NCI-H2196 treated with DMSO at 0.1 percent for 48 hours (cell line): ENCODE measurements at regions not wholly inside any gene's neighbourhood (a gene's known extent, or its start where the extent isn't known, plus 50 kb on each side); places are given as distances from the start of the nearest gene placed in this dataset.
A peak's percentile ranks its signal among the peaks of the same experiment; 100 is the strongest.

Source experiments
- DNase-seq: peaks from one replicate; lab custom pipeline; 2025; ENCODE audit not compliant: unreplicated experiment; lab: John Stamatoyannopoulos, UW

- DNase-seq = no peak
Observed at GRCh38 chr2:61722800-61723199, 131.1 kb downstream of the FAM161A start.

- DNase-seq = no peak
Observed at GRCh38 chr2:61722318-61722717, 131.5 kb downstream of the FAM161A start.

GRCh38 chr2:61721382-61721781, 132.5 kb downstream of the FAM161A start:
- DNase-seq = no peak

GRCh38 chr2:61720911-61721310, 132.9 kb downstream of the FAM161A start:
- DNase-seq = no peak

GRCh38 chr2:61718965-61719364, 134.9 kb downstream of the FAM161A start:
- no peak for DNase-seq

GRCh38 chr2:61715506-61715905, 138.4 kb downstream of the FAM161A start:
- no peak for DNase-seq

GRCh38 chr2:61714210-61714609, 139.7 kb downstream of the FAM161A start:
- DNase-seq = no peak

GRCh38 chr2:61713457-61713856, 140.4 kb downstream of the FAM161A start:
- DNase-seq = no peak

GRCh38 chr2:61712060-61712459, 141.8 kb downstream of the FAM161A start:
- DNase-seq = no peak

- DNase-seq = no peak
Observed at GRCh38 chr2:61710711-61711110, 143.1 kb downstream of the FAM161A start.

- DNase-seq = peak; percentile 61
Observed at GRCh38 chr2:61707984-61708852, 145.6 kb downstream of the FAM161A start.

GRCh38 chr2:61705625-61706024, 148.2 kb downstream of the FAM161A start:
- no peak for DNase-seq

- DNase-seq = no peak
Observed at GRCh38 chr2:61704364-61704763, 149.5 kb downstream of the FAM161A start.

- no peak for DNase-seq
Observed at GRCh38 chr2:61702088-61702467, 151.8 kb downstream of the FAM161A start.

GRCh38 chr2:61700464-61700863, 153.4 kb downstream of the FAM161A start:
- DNase-seq = no peak

- DNase-seq = peak; percentile 26
Observed at GRCh38 chr2:61694312-61695274, 156.4 kb upstream of the XPO1 start.

GRCh38 chr2:61693744-61694143, 155.6 kb upstream of the XPO1 start:
- no peak for DNase-seq

- no peak for DNase-seq
Observed at GRCh38 chr2:61690078-61690596, 152.0 kb upstream of the XPO1 start.

- no peak for DNase-seq
Observed at GRCh38 chr2:61689568-61689967, 151.4 kb upstream of the XPO1 start.

- DNase-seq = no peak
Observed at GRCh38 chr2:61688369-61689334, 150.5 kb upstream of the XPO1 start.
